Frontal cortex (tissue), 3 donors: ENCODE measurements at regions not wholly inside any gene's neighbourhood (a gene's known extent, or its start where the extent isn't known, plus 50 kb on each side); places are given as distances from the start of the nearest gene placed in this dataset.

Source experiments
- DNase-seq, 2 donors: peaks; one replicate each; pipeline ENCODE4 v3.0.0; 2012; ENCODE audit warnings: low spot score in 2 of 2
- FAIRE-seq: peaks from 2 replicates; lab custom pipeline; 2012; peaks lifted over from hg19 to GRCh38; lab: Jason Lieb, UNC
- donor health status: control.
- donor health status: control.
- donor health status: control.

DNA sequence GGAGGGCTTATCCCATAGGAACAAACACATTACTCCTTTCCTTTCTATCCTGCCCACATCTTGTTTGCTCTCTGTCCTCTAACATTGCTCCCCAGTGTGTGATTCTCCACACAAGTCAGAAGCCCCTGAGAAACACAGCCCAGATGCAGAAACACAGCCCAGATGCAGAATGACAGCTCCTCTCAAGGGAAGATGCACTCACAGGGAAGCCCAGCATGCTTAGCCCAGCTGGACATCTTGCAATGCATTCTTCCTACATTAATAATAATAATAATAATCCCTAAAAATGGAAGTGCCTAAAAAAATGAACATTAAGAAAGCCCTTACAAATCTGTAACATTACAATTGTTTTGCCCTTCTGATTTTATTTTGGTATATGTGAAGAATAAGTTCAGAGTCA, 172.1 kb downstream of the CBLN2 start:
- no peak for FAIRE-seq

DNA sequence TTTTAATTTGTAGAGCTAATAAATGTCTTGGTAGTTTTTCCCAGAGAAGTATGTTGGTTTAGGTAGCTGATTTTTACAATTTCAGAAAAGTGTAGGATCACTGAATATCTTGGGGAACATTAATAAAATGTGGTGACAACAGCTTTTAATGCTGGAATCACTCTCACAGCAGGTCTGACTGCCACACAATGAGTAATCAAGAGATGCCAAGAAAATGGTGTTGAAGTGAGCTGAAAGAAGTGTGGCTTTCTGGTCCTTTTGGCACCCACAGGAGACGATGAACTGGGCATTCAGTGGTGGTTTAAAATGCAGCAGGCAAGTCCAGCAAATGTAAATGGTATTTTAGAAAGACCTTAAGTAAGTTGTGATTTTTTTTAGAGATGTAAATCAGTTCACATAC, 175.8 kb downstream of the CBLN2 start:
- DNase-seq (no peak), FAIRE-seq (no peak)

More for the DNA sequence above, 172.1 kb downstream of the CBLN2 start:
- no peak for DNase-seq

- FAIRE-seq (no peak), DNase-seq (no peak)
Measured at GRCh38 chr18:72360634-72361033, 183.5 kb downstream of the CBLN2 start.

DNA sequence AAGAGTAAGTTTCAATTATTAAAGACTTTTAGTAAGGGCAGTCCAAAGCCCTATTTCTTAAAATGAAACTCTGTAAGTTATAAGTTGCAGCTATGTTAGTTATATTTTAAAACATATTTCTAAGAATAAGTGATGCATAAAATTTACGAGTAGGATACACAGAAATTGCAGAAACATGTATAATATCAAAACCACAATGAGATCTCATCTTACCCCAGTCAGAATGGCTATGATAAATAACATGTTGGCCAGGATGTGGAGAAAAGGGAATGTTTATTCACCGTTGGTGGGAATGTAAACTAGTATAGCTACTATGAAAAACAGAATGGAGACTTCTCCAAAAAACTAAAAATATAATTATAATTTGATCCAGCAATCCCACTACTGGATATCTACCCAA, 201.2 kb downstream of the CBLN2 start:
- FAIRE-seq (no peak), DNase-seq (no peak)

DNA sequence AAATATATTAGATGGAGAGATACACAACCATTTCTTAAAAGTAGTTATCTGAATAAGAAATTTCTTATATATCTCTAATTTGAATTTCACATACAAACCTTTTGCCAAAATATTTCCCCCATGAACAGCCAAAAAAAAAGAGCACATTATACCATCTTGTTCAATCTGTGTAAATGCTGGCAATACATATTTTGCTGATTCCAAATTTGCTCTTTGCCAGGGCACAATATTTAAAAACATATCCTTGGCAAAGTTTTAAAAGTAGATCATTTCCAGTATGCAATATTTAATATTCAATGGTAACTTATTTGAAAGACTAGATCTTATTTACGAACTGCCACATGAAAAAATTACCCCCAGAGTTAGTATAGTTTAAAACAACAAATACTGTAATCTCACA, 204.2 kb downstream of the CBLN2 start:
- DNase-seq (no peak), FAIRE-seq (no peak)

DNA sequence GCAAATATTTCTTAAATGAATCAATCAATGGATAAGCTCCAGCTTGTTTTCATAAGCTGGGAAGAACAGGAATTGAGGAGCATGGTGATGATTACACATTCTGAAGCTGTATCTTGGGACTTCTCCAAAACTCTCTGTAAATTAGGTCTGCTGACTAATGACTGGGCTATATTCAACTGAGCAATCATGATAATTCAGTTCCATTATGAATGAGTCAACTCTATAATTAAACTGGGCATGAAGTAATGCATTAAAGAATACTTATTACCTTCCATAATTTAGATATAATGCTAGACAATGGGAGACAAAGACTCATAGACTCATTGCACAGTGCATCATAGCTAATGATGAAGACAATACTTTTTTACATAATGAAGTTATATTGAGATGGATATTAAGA, 207.4 kb downstream of the CBLN2 start:
- DNase-seq (no peak), FAIRE-seq (no peak)

GRCh38 chr18:72329533-72329932, 214.6 kb downstream of the CBLN2 start:
- no peak for DNase-seq
- FAIRE-seq: no peak

DNA sequence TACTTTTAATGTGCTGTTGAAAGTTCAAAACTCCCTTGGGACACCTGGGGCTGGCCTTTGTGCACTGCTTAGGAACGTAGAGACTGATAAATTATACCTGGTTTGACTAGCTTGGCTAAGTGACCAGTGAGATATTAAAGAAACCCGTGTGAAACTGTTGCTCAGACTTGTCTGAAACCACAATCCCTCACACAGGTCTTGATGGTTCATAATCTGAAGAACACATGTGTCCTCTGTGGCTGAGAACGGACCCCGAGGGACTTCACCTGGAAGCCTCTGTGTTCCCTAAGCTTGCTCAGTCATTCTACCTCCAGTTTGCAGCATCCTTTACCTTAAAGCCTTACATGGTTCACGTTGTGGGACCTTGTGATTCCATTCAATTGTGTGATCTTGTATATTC, 218.8 kb downstream of the CBLN2 start:
- FAIRE-seq (no peak), DNase-seq (no peak)

DNA sequence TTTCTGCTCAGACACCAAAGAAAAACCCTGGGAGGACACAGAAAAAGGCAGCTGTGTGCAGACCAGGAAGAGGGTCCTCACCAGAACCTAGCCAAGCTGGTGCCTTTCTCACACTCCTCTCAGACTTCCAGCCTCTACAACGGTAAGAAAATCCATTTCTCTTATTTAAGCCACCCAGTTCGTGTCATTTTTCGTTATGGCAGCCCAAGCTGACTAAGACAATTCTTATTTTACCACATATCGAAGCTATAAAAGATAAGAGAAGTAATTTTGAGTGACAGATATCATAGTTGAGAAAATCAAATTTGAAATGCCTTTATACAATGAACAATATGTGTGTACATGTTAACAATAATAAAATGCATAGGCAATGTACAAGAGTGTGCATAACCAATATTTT, 219.5 kb downstream of the CBLN2 start:
- DNase-seq: no peak
- no peak for FAIRE-seq

DNA sequence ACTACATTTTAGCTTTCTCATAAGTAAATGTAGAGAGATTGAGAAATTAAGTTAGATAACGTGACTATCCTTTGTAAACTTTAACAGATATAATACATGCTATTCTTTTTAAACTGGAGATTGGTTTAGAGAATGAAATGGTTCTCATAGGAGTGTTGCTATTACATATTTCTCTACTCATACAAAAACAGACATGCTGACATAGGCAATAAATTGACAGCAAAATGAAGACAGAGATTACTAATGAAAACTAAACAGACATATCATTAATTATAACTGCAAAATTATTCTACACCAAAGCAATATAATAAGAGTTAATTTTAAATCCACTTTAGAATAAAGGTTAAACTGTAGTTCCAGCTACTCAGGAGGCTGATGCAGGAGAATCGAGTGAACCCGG, 227.6 kb downstream of the CBLN2 start:
- DNase-seq (no peak), FAIRE-seq (no peak)

DNA sequence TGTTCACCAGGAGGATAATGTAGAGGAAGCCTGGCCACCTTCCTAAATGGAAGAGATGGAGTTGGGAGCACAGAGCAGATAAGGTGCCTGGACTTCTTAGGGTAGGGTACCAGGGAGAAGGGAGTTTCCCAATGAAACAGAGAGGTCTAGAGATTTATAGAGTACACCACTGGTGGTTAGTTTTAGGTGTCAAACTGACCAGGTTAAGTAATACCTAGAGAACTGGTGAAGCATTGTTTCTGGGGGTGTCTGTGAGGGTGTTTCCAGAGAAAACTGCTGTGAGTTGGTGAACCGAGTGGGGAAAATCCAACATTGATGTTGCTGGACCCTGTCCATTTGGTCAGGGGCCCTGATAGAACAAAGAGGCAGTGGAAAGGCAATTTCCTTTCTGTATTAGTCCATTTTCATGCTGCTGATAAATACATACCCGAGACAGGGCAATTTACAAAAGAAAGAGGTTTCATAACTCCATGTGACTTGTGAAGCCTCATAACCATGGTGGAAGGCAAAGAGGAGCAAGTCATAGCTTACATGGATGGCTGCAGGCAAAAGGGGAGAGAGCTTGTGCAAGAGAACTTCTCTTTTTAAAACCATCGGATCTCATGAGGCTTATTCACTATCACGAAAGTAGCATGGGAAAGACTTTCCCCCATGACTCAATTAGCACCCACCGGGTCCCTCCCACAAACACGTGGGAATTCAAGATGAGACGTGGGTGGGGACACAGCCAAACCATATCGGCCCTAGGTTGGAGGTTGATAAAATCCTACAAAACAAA, 260.8 kb downstream of the CBLN2 start:
- FAIRE-seq (no peak), DNase-seq (no peak)

GRCh38 chr18:72273025-72273424, 271.1 kb downstream of the CBLN2 start:
- FAIRE-seq: no peak
- no peak for DNase-seq

- FAIRE-seq (no peak), DNase-seq (no peak)
Measured at GRCh38 chr18:72261590-72261989, 282.6 kb downstream of the CBLN2 start.

DNA sequence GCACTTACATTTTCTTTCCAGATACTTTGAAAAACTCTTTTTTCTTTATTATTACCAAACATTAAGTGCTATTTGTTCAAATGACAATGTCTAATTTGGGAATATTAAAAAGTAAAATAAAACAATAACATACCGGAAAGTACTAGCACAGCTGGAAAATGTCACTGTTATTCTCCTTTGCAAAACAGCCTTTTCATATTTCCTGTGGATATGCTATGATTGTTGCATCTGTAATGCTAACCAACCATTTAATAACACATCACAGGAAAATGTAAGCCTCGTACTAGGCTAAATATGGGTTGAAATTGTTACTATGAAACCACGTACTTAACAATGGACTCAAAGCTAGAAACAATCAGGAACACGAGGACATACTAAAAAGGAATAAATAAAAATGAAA, 298.1 kb downstream of the CBLN2 start:
- FAIRE-seq: no peak
- no peak for DNase-seq

DNA sequence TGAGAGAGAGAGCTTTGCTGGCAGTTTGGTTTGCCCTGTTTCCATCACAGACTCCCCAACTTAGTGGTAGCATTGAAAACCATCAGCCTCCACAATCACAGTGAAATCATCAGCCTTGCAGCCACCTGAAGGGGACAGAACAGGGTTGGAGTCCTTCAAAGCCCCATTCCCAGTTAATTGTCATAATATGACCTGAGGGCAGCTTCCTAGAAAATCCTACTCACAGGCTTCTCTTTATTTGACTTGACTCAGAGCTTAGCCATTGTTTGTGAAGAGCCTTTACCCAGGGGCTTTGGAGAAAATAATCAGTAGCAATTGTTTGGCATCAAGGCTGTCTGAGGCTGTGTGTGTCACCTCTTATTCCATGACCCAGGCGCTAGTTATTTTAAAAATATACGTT, 308.7 kb downstream of the CBLN2 start:
- no peak for FAIRE-seq
- no peak for DNase-seq

DNA sequence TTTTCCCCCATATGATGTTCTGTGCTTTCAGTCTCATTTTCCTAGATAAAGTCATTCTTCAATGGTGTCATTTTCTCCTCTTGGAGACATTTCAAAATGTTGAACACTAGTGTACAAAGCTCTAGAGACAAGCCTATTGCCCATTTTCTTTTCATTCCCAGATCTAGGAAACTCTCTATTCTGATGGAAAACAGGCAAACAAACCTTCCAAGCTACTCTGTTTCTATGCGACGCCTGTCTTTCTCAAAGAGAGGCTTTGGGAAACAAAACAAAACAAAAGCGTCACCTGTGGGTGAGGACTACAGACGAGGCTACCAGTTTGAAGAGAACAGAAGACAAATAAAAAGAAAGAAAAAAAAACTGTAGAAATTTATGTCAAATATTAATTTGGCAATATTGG, 311.0 kb downstream of the CBLN2 start:
- FAIRE-seq (no peak), DNase-seq (no peak)

DNA sequence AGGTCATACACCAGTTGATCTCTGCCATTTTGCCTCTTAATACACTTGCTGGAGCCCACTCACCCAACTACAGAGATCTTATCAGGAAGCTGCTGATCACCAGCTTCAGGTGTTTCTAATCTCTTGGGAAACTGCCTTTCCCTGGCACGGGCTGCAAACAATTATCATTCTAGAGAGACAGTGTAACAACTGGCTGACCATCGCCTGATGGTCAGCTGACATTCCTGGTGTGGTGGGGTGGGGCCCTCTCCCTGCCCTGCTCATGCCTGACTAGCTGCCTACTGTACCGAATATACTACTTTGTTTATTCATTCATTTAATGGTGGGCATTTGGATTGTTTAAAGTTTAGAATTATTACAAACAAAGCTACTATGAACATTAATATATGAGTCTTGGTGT, 311.5 kb downstream of the CBLN2 start:
- DNase-seq: no peak
- FAIRE-seq: no peak

- no peak for FAIRE-seq
- DNase-seq: no peak
Measured at GRCh38 chr18:72225958-72226357, 318.2 kb downstream of the CBLN2 start.

- no peak for DNase-seq
- no peak for FAIRE-seq
Measured at GRCh38 chr18:72223733-72224132, 320.4 kb downstream of the CBLN2 start.

DNA sequence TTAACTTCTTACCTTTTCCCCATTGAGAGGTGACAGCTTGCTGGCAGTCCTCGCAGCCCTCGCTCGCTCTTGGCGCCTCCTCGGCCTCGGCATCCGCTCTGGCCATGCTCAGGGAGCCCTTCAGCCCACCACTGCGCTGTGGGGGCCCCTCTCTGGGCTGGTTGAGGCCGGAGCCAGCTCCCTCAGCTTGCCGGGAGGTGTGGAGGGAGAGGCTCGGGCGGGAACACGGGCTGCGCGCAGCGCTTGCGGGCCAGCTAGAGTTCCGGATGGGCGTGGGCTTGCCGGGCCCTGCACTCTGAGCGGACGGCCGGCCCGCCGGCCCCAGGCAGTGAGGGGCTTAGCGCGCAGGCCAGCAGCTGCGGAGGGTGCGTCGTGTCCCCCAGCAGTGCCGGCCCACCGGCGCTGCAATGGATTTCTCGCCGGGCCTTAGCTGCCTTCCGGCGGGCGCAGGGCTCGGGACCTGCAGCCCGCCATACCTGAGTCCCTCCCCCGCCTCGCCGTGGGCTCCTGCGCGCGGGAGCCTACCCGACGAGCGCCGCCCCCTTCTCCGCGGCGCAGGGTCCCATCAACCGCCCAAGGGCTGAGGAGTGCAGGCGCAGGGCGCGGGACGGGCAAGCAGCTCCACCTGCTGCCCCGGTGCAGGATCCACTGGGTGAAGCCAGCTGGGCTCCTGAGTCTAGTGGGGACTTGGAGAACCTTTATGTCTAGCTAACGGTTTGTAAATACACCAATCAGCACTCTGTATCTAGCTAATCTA, 335.0 kb downstream of the CBLN2 start:
- FAIRE-seq: no peak

DNA sequence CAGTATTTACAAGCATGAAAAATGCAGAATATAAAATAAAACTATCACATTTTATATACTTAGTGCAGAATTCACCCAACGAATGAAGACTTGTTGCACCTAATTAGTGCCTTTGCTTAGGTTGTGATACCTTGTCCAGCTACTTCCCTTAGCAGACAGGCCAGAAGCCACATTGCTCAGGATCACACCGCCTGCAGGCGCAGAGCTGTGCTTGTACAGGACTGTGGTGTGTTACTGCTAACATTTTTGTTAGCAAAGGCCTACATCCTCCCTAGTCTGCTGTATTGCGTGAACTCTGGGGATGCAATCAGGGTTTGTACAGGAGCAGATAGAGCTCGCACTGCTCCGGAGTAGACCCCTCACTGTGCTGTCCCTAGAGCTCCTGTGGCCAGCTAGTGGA, 336.9 kb downstream of the CBLN2 start:
- DNase-seq (no peak), FAIRE-seq (no peak)

More for the DNA sequence above, 335.0 kb downstream of the CBLN2 start:
- DNase-seq: no peak

DNA sequence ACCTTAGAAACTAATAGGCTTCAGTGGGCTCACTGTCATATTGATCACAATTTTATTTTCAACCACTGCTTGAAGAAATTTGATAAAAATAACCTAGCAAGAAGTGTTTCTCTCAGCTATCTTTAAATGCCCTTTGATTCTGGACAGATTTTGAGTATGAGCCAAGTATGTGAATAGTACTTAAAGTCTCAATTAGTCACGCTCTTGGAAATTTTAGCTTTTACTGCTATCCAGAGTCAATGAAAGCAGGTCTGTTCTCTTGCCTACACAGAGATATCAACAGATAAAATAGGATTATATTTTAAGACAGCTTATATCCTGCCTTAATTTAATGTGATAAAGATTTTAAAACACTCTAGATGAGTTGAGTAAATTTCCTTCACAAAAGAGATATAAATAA, 337.3 kb downstream of the CBLN2 start:
- DNase-seq: no peak
- no peak for FAIRE-seq
